Inflammatory macrophage treated with lipopolysaccharide for 1 hour (primary cell): ENCODE measurements at regions not wholly inside any gene's neighbourhood (a gene's known extent, or its start where the extent isn't known, plus 50 kb on each side); places are given as distances from the start of the nearest gene placed in this dataset.

Source experiments
- DNase-seq, 2 donors: peaks; one replicate each; pipeline ENCODE4 v3.0.0-alpha.2; 2020 to 2022

- DNase-seq, result no peak
These were observed 107.7 kb upstream of the CADPS start for GRCh38 chr3:62982795-62983455.

- no peak for DNase-seq
These were observed 110.8 kb upstream of the CADPS start for GRCh38 chr3:62986061-62986460.

- DNase-seq, result no peak
These were observed 112.5 kb upstream of the CADPS start for GRCh38 chr3:62987721-62988120.

GRCh38 chr3:62990704-62991413 is 115.6 kb upstream of the CADPS start:
- no peak for DNase-seq

- no peak for DNase-seq
These were observed 117.3 kb upstream of the CADPS start for GRCh38 chr3:62992520-62992919.

GRCh38 chr3:62995119-62995518 is 119.9 kb upstream of the CADPS start:
- no peak for DNase-seq

- no peak for DNase-seq
These were observed 120.3 kb upstream of the CADPS start for GRCh38 chr3:62995530-62995929.

GRCh38 chr3:62997369-62997768 is 122.2 kb upstream of the CADPS start:
- DNase-seq, result no peak

GRCh38 chr3:62999158-62999557 is 123.9 kb upstream of the CADPS start:
- no peak for DNase-seq

- no peak for DNase-seq
These were observed 124.6 kb upstream of the CADPS start for GRCh38 chr3:62999791-63000190.

- no peak for DNase-seq
These were observed 129.2 kb upstream of the CADPS start for GRCh38 chr3:63004448-63004847.

- no peak for DNase-seq
These were observed 140.5 kb upstream of the CADPS start for GRCh38 chr3:63015614-63016309.

- DNase-seq, result no peak
These were observed 146.9 kb upstream of the CADPS start for GRCh38 chr3:63022114-63022513.

GRCh38 chr3:63026722-63027121 is 151.5 kb upstream of the CADPS start:
- no peak for DNase-seq

- no peak for DNase-seq
These were observed 154.1 kb upstream of the CADPS start for GRCh38 chr3:63029326-63029725.

- DNase-seq, result no peak
These were observed 154.7 kb upstream of the CADPS start for GRCh38 chr3:63029921-63030320.

- DNase-seq, result no peak
These were observed 155.4 kb upstream of the CADPS start for GRCh38 chr3:63030666-63031065.

- no peak for DNase-seq
These were observed 157.7 kb upstream of the CADPS start for GRCh38 chr3:63032881-63033280.

- DNase-seq, result no peak
These were observed 158.9 kb upstream of the CADPS start for GRCh38 chr3:63034101-63034500.

- DNase-seq, result no peak
These were observed 161.9 kb upstream of the CADPS start for GRCh38 chr3:63037116-63037515.

- no peak for DNase-seq
These were observed 167.6 kb upstream of the CADPS start for GRCh38 chr3:63042833-63043232.

GRCh38 chr3:63043631-63044030 is 168.4 kb upstream of the CADPS start:
- DNase-seq, result no peak

- DNase-seq, result no peak
These were observed 170.9 kb upstream of the CADPS start for GRCh38 chr3:63046152-63046551.

- no peak for DNase-seq
These were observed 171.4 kb upstream of the CADPS start for GRCh38 chr3:63046580-63046979.
